Left renal pelvis (tissue), 4 donors: ENCODE measurements at regions not wholly inside any gene's neighbourhood (a gene's known extent, or its start where the extent isn't known, plus 50 kb on each side); places are given as distances from the start of the nearest gene placed in this dataset.
"Not testable (repeated sequence)": the region's sequence is repeated elsewhere in the genome, so short reads cannot be mapped to it uniquely, and the experiment has no call there.

Experiments
- DNase-seq, 4 donors: peaks; one replicate each; pipeline ENCODE4 v3.0.0-alpha.2; 2013; ENCODE audit warnings: low read depth in 4 of 4, low spot score in 3 of 4

- DNase-seq, result no peak
Measured at GRCh38 chr10:29804025-29804852, 169.5 kb upstream of the SVIL start.

DNA sequence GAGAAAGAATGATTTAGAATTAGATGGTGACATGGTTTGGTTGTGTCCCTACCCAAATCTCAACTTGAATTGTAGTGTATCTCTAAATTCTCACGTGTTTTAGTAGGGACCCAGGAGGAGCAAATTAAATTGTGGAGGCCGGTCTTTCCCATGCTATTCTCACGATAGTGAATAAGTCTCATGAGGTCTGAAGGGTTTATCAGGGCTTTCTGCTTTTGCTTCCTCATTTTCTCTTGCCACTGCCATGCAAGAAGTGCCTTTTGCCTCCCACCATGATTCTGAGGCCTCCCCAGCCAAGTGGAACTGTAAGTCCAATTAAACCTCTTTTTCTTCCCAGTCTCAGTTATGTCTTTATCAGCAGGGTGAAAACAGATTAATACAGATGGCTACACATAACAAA lies 167.4 kb upstream of the SVIL start:
- no peak for DNase-seq

- no peak for DNase-seq
Measured at GRCh38 chr10:29798921-29799690, 164.3 kb upstream of the SVIL start.

- DNase-seq, result no peak
Measured at GRCh38 chr10:29797616-29798015, 162.8 kb upstream of the SVIL start.

DNA sequence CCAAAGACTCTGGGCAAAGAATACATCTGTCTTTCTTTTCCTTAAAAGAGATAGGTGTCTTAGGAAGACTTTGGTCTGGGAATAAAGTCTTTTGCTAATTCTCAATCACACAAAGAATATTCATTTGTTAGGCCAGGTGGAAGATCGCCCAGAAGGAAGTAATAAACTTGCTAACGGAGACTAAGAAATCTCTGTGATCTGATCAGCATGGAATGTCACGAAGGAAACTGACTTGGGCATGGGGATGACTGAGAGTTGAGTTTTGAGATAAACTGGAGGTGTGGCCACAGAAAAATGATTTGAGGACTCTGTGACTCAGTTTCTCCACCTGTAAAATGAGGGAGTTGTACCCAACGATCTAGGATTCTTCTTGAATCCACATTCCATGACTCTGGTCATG lies 161.1 kb upstream of the SVIL start:
- DNase-seq, result no peak

DNA sequence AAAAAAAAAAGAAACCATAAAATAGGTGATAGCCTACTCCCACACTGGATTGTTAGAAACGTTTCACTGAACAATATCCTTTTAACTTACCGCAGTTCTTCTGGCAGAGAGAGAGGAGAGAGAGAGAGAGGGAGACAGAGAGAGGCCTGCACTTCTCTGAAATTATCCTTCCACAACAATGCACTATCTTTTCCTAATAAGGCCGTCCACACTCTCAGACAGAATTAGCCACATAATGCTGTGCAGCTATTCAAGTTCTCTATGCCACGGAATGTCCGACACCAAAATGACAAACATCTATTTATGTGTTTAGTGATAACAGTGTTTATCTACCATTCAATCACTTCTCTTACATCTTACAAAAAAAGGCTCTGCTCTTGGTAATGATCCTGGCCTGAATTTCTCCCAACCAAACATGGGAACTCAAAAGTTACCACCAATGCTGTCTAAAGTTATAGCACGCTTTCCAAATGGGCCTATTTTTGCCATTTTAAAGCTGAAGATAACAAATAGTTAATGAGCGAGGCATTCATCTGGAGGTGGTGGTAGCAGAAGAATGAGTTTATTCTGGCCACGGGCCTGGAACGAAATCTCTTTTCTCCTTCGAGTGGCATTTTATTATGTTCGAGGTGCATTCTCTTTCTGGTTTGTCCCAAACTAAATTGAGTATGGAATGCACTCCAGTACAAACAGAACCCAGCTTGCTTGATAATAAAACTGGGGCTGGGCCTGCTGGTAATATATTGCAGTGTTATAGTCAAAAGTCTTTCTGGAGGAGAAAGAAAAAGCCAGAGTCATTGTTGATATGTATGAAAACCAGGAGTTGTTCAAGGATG lies 160.2 kb upstream of the SVIL start:
- DNase-seq, result no peak

DNA sequence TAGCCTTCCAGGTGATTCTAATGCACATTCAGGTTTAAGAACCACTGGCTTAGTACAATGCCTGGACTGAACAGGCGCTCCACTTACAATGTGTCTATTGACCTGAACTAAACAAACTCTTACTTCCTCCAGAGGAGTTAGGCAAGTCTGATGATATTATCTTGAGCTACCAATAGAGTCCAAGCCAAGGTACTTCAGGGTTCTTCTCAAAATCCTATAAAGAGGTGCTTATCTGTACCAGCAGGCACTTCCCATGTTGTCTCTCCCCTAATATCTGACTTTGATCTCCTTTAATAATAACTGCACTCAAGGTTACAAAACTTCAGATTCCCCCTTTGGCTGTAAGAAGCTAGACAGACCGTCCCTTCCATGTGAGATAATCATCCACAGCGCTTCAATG lies 157.0 kb upstream of the SVIL start:
- DNase-seq, result no peak

GRCh38 chr10:29790207-29790606 lies 155.4 kb upstream of the SVIL start:
- DNase-seq, result no peak

DNA sequence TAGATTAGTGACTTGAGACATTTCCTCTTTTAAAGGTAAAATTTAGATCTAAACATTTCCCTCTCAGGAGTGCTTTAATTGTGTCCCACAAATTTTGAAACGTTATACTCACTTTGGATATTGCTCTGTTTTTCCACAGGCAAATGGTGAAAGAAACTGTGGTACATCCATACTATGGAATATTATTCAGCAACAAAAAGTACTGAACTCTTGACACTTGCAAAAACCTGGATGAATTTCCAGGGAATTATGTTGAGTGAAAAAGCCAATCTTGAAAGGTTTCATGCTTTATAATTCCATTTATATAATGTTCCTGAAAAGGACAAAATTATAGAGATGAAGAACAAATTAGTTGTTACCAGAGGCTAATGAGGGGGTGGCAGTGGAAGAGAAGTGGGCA lies 153.3 kb upstream of the SVIL start:
- no peak for DNase-seq

DNA sequence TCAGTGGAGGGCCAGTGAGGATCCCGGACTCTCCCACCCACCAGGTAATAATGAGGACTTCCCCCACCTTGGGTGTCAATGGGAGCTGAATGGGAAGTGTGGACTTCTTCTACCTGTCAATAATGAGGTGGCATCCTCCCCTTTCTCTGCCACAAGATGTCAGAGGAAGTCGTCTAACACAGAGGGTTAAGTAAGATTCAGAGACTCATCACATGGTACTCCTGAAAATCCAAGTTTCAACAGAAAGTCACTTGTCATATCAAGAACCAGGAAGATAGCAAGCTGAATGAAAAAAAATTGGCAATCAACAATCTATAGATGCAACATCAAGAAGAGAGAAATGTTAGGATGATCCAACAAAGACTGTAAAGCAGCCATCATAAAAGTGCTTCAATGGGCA lies 150.9 kb upstream of the SVIL start:
- no peak for DNase-seq

GRCh38 chr10:29784175-29784773 lies 149.5 kb upstream of the SVIL start:
- no peak for DNase-seq

DNA sequence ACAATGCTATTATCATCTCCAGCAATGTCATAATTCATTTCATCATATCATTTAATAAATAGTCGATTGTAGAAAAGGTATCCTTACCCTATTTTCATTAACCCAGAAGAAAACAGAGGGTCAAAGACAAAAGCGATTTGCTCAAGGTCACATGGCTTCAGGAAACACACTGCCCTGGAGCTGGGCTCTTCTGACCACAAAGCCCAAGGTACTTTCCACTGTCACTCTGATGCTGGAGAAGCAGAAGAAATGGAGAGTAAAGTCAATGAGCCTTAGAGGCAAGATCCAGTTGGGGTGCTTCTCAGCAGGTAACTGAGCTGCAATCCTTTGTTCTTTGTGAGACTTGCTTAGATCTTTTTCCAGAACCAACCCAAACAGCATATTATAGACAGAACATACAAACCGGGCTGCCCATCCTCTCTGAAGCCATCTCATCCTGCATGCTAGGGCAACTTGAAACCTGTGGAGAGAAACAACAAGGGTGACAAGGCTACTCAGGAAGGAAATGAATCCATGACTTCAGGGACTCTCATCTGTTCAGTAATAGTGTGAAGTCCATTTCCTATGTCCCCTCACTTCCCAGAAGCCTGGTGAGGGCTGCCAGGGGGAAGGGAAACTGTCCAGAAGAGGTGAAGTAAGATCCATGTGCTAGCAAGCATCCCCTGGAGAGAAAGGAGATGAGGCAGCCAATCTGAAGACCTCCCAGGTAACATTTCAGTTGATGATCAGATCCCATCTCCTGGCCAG lies 148.6 kb upstream of the SVIL start:
- no peak for DNase-seq

- no peak for DNase-seq
Measured at GRCh38 chr10:29780639-29781038, 145.9 kb upstream of the SVIL start.

- DNase-seq, result no peak
Measured at GRCh38 chr10:29780096-29780495, 145.3 kb upstream of the SVIL start.

- no peak for DNase-seq
Measured at GRCh38 chr10:29776246-29776645, 141.5 kb upstream of the SVIL start.

DNA sequence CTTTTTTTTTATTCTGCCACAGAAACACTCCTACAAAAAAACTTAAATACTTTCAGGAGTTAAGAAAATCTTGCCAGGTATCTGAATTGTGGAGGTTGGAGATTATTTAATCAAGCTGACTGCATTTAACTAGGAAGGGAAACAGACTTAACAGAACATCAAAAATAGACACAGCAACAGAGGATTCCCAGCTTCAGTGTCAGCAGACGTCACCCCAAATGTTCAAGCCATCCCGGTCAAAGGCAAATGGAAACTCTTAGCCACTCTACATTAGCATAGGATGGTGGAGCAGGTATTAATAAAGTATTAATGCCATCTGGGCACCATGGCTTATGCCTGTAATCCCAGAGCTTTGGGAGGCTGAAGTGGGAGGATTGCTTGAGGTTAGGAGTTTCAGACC lies 139.7 kb upstream of the SVIL start:
- no peak for DNase-seq

DNA sequence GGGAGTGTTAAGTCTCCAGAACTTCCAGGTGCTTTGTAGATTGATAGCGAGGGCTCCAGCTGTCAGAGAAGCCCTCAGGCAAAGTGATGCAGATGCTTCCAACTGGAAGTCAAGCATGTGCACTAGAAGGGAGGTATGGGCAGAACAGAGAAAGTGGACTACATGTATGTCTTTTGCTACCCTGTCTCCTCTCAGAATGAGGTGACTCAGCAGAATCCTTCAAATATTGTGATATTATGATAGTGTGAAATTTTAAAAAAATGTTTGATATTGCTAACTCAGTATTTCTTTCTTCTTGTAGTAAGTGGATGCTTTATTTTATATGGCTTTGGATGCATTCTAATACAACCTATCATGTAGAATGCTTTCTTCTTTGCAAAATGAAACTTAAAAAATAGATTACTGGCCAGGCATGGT lies 138.9 kb upstream of the SVIL start:
- DNase-seq, result no peak

DNA sequence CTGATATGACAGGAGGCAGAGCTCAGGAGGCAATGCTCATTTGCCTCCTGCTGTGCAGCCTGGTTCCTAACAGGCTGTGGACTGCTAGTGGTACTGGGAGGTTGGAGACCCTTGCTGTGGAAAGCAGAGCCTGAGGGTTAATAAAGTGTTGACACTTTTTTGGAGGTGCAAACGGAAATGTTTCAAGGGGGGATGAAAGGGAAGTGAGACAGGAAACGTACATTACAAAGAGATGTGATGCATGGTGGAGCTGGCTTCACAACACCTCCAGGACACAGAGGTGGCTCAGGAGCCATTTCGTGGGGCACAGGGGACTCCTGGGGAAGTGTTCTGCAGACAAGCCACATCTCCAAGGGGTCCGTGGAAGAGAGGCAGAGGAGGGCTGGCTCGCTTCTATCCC lies 137.6 kb upstream of the SVIL start:
- no peak for DNase-seq

DNA sequence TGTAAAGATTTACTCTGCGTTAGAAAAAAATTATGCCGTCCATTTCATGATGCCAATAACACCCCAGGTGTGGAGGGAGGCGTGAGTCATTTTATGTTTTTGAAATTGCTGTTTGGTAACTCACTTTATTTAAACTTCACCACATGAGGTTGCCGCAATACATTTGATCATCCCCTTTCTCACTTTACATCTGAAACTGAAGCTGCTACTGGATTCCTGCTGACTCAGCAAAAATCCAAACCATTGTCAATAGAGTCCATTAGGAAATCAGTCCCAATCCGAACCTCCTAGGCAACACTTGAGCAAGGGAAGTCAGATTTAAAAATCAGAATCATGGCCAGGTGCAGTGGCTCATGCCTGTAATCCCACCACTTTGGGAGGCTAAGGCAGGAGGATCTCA lies 136.6 kb upstream of the SVIL start:
- DNase-seq, result no peak

DNA sequence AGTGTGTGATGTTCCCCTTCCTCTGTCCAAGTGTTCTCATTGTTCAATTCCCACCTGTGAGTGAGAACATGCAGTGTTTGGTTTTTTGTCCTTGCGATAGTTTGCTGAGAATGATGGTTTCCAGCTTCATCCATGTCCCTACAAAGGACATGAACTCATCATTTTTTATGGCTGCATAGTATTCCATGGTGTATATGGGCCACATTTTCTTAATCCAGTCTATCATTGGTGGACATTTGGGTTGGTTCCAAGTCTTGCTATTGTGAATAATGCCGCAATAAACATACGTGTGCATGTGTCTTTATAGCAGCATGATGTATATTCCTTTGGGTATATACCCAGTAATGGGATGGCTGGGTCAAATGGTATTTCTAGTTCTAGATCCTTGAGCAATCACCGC lies 134.5 kb upstream of the SVIL start:
- not testable (repeated sequence) for DNase-seq
